ENCODE measurements at regions not wholly inside any gene's neighbourhood (a gene's known extent, or its start where the extent isn't known, plus 50 kb on each side); places are given as distances from the start of the nearest gene placed in this dataset.

DNA sequence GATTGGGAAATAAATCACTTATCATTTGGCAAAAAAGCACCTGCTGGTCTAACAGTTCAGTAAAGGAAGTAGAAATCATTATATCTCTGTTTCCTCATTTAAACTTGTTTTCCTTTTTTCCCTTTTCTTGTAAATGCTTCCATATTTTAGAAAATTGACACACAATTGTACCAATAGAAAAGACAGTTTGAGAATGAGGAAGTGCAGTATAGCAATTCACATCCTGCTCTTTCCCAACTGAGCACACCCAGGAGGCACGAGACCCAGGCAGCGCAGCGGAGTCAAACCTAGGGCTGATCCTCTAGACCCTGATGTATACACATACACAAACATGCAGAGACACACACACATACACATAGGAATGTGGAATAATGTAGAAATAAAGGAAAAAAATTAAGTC lies 74.8 kb upstream of the PACRGL start:
- intact Hi-C loops (cut with DNase I): no loop called here
- no peak overlapping the region for H3K4me3 ChIP-seq
- H3K9me3 ChIP-seq: no peaks in the 10 kb centered on the region
- H3K27ac ChIP-seq: peak overlapping the region; percentile 55
- H3K9ac ChIP-seq (ENCODE audit: low read depth in 2 of 2, low read length in 2 of 2): no peak overlapping the region
- H3K36me3 ChIP-seq: no peaks in the 10 kb centered on the region
- TF ChIP-seq CTCF (IDR thresholded peaks at IDR 0.05): no peak
- peaks cover 10% of the 10 kb centered on the region for H3K4me1 ChIP-seq
- DNase-seq: peak; percentile 56
- H3K27me3 ChIP-seq: no peaks in the 10 kb centered on the region

DNA sequence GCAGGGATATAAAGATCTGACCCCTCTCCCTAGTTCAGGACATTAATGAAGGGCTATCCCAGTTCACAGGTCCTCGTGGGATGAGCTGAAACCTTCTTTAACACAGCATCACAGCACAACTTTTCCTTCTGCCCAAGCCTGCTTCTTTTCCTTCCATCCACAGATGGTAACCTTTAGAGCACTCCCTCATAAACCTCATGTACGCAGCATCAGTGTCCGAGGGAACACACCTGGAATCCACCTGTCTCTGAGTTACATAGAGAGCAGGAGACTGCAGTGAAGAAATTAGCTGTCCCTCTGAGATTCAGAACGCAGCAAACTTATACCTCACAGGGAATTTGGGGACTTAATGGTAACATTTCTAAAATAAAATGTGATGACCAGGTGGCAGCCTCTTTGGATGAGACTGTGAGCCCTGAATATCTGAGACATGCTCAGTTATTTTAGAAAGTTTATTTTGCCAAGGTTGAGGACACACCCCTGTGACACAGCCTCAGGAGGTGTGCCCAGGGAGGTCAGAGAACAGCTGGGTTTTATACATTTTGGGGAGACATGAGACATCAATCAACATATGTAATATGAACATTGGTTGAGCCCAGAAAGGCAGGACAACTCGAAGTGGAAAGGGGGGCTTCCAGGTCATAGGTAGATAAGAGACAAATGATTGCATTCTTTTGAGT lies 73.8 kb upstream of the PACRGL start:
- H3K27ac ChIP-seq: peak overlapping the region; percentile 55
- intact Hi-C loops (cut with DNase I): no loop called here
- H3K9me3 ChIP-seq: no peaks in the 10 kb centered on the region
- peaks cover 10% of the 10 kb centered on the region for H3K4me1 ChIP-seq
- H3K36me3 ChIP-seq: no peaks in the 10 kb centered on the region
- DNase-seq: no peak
- H3K9ac ChIP-seq (ENCODE audit: low read depth in 2 of 2, low read length in 2 of 2): no peak overlapping the region
- TF ChIP-seq CTCF (IDR thresholded peaks at IDR 0.05): no peak
- H3K27me3 ChIP-seq: no peaks in the 10 kb centered on the region
- no peak overlapping the region for H3K4me3 ChIP-seq

GRCh38 chr4:20627866-20628265 lies 72.4 kb upstream of the PACRGL start:
- Histone ChIP-seq H3K9ac (ENCODE audit: low read depth in 2 of 2, low read length in 2 of 2) (no peak overlapping the region), H3K27me3 (no peaks in the 10 kb centered on the region), H3K4me1 (peaks cover 10% of the 10 kb centered on the region), H3K9me3 (no peaks in the 10 kb centered on the region), H3K27ac (no peak overlapping the region), H3K4me3 (no peak overlapping the region), H3K36me3 (no peaks in the 10 kb centered on the region)
- DNase-seq: no peak
- intact Hi-C loops (cut with DNase I): no loop called here
- TF ChIP-seq CTCF (IDR thresholded peaks at IDR 0.05): no peak

GRCh38 chr4:20629186-20630106 lies 70.8 kb upstream of the PACRGL start:
- Histone ChIP-seq H3K4me3 (no peak overlapping the region), H3K9me3 (no peaks in the 10 kb centered on the region), H3K9ac (ENCODE audit: low read depth in 2 of 2, low read length in 2 of 2) (no peak overlapping the region), H3K27ac (peak overlapping the region; percentile 63), H3K36me3 (no peaks in the 10 kb centered on the region), H3K27me3 (no peaks in the 10 kb centered on the region), H3K4me1 (peaks cover 10% of the 10 kb centered on the region)
- peak; percentile 60 for DNase-seq
- TF ChIP-seq CTCF (IDR thresholded peaks at IDR 0.05): no peak
- intact Hi-C loops (cut with DNase I): no loop called here

- Histone ChIP-seq H3K36me3 (no peaks in the 10 kb centered on the region), H3K27me3 (no peaks in the 10 kb centered on the region), H3K9ac (ENCODE audit: low read depth in 2 of 2, low read length in 2 of 2) (no peak overlapping the region), H3K4me3 (no peak overlapping the region), H3K4me1 (no peaks in the 10 kb centered on the region), H3K27ac (no peak overlapping the region), H3K9me3 (no peaks in the 10 kb centered on the region)
- no peak for TF ChIP-seq CTCF (IDR thresholded peaks at IDR 0.05)
- no peak for DNase-seq
- intact Hi-C loops (cut with DNase I): no loop called here
These were observed 61.4 kb upstream of the PACRGL start for GRCh38 chr4:20638825-20639224.

Measured in colonic mucosa (tissue), 4 donors.